ENCODE measurements at regions not wholly inside any gene's neighbourhood (a gene's known extent, or its start where the extent isn't known, plus 50 kb on each side); places are given as distances from the start of the nearest gene placed in this dataset.

- H3K4me1 ChIP-seq (ENCODE audit: control insufficient read depth, insufficient read depth, low read length) = no peaks in the 10 kb centered on the region
- no peak overlapping the region for H3K4me3 Mint-ChIP-seq
- TF ChIP-seq, protein P1, sequence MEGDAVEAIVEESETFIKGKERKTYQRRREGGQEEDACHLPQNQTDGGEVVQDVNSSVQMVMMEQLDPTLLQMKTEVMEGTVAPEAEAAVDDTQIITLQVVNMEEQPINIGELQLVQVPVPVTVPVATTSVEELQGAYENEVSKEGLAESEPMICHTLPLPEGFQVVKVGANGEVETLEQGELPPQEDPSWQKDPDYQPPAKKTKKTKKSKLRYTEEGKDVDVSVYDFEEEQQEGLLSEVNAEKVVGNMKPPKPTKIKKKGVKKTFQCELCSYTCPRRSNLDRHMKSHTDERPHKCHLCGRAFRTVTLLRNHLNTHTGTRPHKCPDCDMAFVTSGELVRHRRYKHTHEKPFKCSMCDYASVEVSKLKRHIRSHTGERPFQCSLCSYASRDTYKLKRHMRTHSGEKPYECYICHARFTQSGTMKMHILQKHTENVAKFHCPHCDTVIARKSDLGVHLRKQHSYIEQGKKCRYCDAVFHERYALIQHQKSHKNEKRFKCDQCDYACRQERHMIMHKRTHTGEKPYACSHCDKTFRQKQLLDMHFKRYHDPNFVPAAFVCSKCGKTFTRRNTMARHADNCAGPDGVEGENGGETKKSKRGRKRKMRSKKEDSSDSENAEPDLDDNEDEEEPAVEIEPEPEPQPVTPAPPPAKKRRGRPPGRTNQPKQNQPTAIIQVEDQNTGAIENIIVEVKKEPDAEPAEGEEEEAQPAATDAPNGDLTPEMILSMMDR (conservative IDR thresholded peaks at IDR 0.05) = no peak
- WGBS, 2 experiments (ENCODE audit: insufficient coverage in 1 of 2, insufficient read length in 1 of 2) = 89% methylated on average over 1 of the region's 1 CpG; no CpG with 5 or more reads in 1 of the 2 experiments
- H3K9ac ChIP-seq (ENCODE audit: extremely low read depth, low read length, poor library complexity, severe bottlenecking) = no peak overlapping the region
- no peak overlapping the region for H3K27ac Mint-ChIP-seq
- no peaks in the 10 kb centered on the region for H3K36me3 ChIP-seq (ENCODE audit: control insufficient read depth, insufficient read depth, low read length)
- H3K9me3 Mint-ChIP-seq = no peaks in the 10 kb centered on the region
- H3K27me3 ChIP-seq (ENCODE audit: control insufficient read depth, insufficient read depth, low read length, poor library complexity, severe bottlenecking) = no peaks in the 10 kb centered on the region
- H3K27ac ChIP-seq (ENCODE audit: low read depth, low read length) = no peak overlapping the region
- no peaks in the 10 kb centered on the region for H3K4me1 Mint-ChIP-seq
- H3K36me3 Mint-ChIP-seq (ENCODE audit: low read depth) = no peaks in the 10 kb centered on the region
- H3K9me3 ChIP-seq (ENCODE audit: control insufficient read depth, low read length) = no peaks in the 10 kb centered on the region
- no peak overlapping the region for H3K4me3 ChIP-seq (ENCODE audit: low read length)
- no peaks in the 10 kb centered on the region for H3K27me3 Mint-ChIP-seq (ENCODE audit: insufficient read depth)
- no peak for DNase-seq
Observed at GRCh38 chr3:106512846-106513245, 644.0 kb upstream of the CBLB start.

- H3K36me3 ChIP-seq (ENCODE audit: control insufficient read depth, insufficient read depth, low read length) = no peaks in the 10 kb centered on the region
- no peaks in the 10 kb centered on the region for H3K4me1 Mint-ChIP-seq
- no peak overlapping the region for H3K27ac ChIP-seq (ENCODE audit: low read depth, low read length)
- no peaks in the 10 kb centered on the region for H3K27me3 ChIP-seq (ENCODE audit: control insufficient read depth, insufficient read depth, low read length, poor library complexity, severe bottlenecking)
- no peaks in the 10 kb centered on the region for H3K27me3 Mint-ChIP-seq (ENCODE audit: insufficient read depth)
- no peak overlapping the region for H3K4me3 Mint-ChIP-seq
- TF ChIP-seq, protein P1 (conservative IDR thresholded peaks at IDR 0.05) = no peak
- H3K9ac ChIP-seq (ENCODE audit: extremely low read depth, low read length, poor library complexity, severe bottlenecking) = no peak overlapping the region
- no peak for DNase-seq
- H3K36me3 Mint-ChIP-seq (ENCODE audit: low read depth) = no peaks in the 10 kb centered on the region
- 94 to 100% methylated on average over 1 to 4 of the region's 4 CpGs for WGBS, 2 experiments (ENCODE audit: insufficient coverage in 1 of 2, insufficient read length in 1 of 2)
- no peak overlapping the region for H3K4me3 ChIP-seq (ENCODE audit: low read length)
- H3K9me3 Mint-ChIP-seq = no peaks in the 10 kb centered on the region
- no peaks in the 10 kb centered on the region for H3K4me1 ChIP-seq (ENCODE audit: control insufficient read depth, insufficient read depth, low read length)
- H3K9me3 ChIP-seq (ENCODE audit: control insufficient read depth, low read length) = no peaks in the 10 kb centered on the region
- no peak overlapping the region for H3K27ac Mint-ChIP-seq
Observed at GRCh38 chr3:106514431-106514830, 645.6 kb upstream of the CBLB start.

GRCh38 chr3:106518516-106518915, 649.7 kb upstream of the CBLB start:
- TF ChIP-seq, protein P1 (conservative IDR thresholded peaks at IDR 0.05) = no peak
- no peaks in the 10 kb centered on the region for H3K27me3 Mint-ChIP-seq (ENCODE audit: insufficient read depth)
- no peaks in the 10 kb centered on the region for H3K36me3 Mint-ChIP-seq (ENCODE audit: low read depth)
- Histone ChIP-seq H3K36me3 (ENCODE audit: control insufficient read depth, insufficient read depth, low read length) (no peaks in the 10 kb centered on the region), H3K27ac (ENCODE audit: low read depth, low read length) (no peak overlapping the region), H3K9me3 (ENCODE audit: control insufficient read depth, low read length) (no peaks in the 10 kb centered on the region), H3K4me3 (ENCODE audit: low read length) (no peak overlapping the region), H3K27me3 (ENCODE audit: control insufficient read depth, insufficient read depth, low read length, poor library complexity, severe bottlenecking) (no peaks in the 10 kb centered on the region), H3K9ac (ENCODE audit: extremely low read depth, low read length, poor library complexity, severe bottlenecking) (no peak overlapping the region), H3K4me1 (ENCODE audit: control insufficient read depth, insufficient read depth, low read length) (no peaks in the 10 kb centered on the region)
- H3K27ac Mint-ChIP-seq = no peak overlapping the region
- H3K4me3 Mint-ChIP-seq = no peak overlapping the region
- no peaks in the 10 kb centered on the region for H3K4me1 Mint-ChIP-seq
- H3K9me3 Mint-ChIP-seq = no peaks in the 10 kb centered on the region
- no peak for DNase-seq

All from endodermal cell (in vitro differentiated cells).